Esophagus muscularis mucosa (tissue), 4 donors: ENCODE measurements at regions not wholly inside any gene's neighbourhood (a gene's known extent, or its start where the extent isn't known, plus 50 kb on each side); places are given as distances from the start of the nearest gene placed in this dataset.

Experiments
- DNase-seq: peaks from one replicate; pipeline ENCODE4 v3.0.0-alpha.2; 2017; ENCODE audit errors: extremely low spot score
- H3K27ac ChIP-seq, 4 donors: fragments of 200-600 bp; sonication (generic); replicated peaks in 1 of 4; 1 replicate in 3 of 4; 2 replicates in 1 of 4; pipeline ENCODE4 v1.5.1; 2016 to 2019; ENCODE audit warnings: mild to moderate bottlenecking in 1 of 4
- H3K27me3 ChIP-seq, 4 donors: fragments of 200-600 bp; sonication (generic); one replicate each; pipeline versions ENCODE4 v1.5.1 to v1.6.0; 2016 to 2019
- H3K36me3 ChIP-seq, 4 donors: fragments of 200-600 bp; sonication (generic); one replicate each; pipeline ENCODE4 v1.5.1; 2016 to 2019
- H3K4me1 ChIP-seq, 4 donors: fragments of 200-600 bp; sonication (generic); one replicate each; pipeline ENCODE4 v1.5.1; 2016 to 2019
- H3K4me3 ChIP-seq, 4 donors: fragments of 200-600 bp; sonication (generic); 1 replicate in 2 of 4; 2 replicates in 2 of 4; pipeline ENCODE4 v1.5.1; 2016 to 2019; ENCODE audit warnings: mild to moderate bottlenecking in 4 of 4, moderate library complexity in 1 of 4
- H3K9me3 ChIP-seq, 4 donors: fragments of 200-600 bp; sonication (generic); 1 replicate in 3 of 4; 2 replicates in 1 of 4; pipeline ENCODE4 v1.5.1; 2016 to 2019
- CTCF ChIP-seq, 3 experiments: fragments of 200-600 bp in 2 of 3; fragments of 450-650 bp in 1 of 3; sonication (generic) in 2 of 3; IDR thresholded peaks; one replicate each; pipeline ENCODE4 v1.5.1; 2017 to 2019; ENCODE audit warnings: antibody characterized with exemption in 3 of 3, mild to moderate bottlenecking in 2 of 3, moderate library complexity in 1 of 3
- EP300 ChIP-seq: sonication (generic); formaldehyde crosslinking; IDR thresholded peaks from one replicate; pipeline ENCODE4 v1.6.1; 2017; ENCODE audit warnings: antibody characterized with exemption
- POLR2A ChIP-seq: fragments of 450-650 bp; IDR thresholded peaks from one replicate; pipeline ENCODE4 v1.6.1; 2017; ENCODE audit warnings: antibody characterized with exemption, moderate library complexity, mild to moderate bottlenecking, low read depth
- POLR2AphosphoS5 ChIP-seq, 2 donors: sonication (generic); formaldehyde crosslinking; IDR thresholded peaks; one replicate each; pipeline ENCODE4 v1.6.1; 2017; ENCODE audit warnings: antibody characterized with exemption in 2 of 2
- WGBS: methylation state at CpG from one replicate; pipeline ENCODE4 v1.1.5; 2018; 5-methylcytosine and 5-hydroxymethylcytosine counted together
- intact Hi-C: fragments of 100-400 bp; cut with DNase I; formaldehyde crosslinking; loops from one replicate; pipeline ENCODE4 v1.15.1; 2023

GRCh38 chr17:79290726-79291125 lies 216.1 kb downstream of the ENGASE start:
- intact Hi-C loops, result no loop called here
- TF ChIP-seq POLR2A, result no peak
- no peak for TF ChIP-seq EP300
- TF ChIP-seq POLR2AphosphoS5 (IDR thresholded peaks at IDR 0.05), result no peak
- TF ChIP-seq CTCF (IDR thresholded peaks at IDR 0.05), result no peak

GRCh38 chr17:79288950-79289349 lies 214.3 kb downstream of the ENGASE start:
- peaks cover 0 to 61% (median 0%) of the 10 kb centered on the region in 4 donors for H3K27me3 ChIP-seq
- no peaks in the 10 kb centered on the region for H3K4me1 ChIP-seq
- no peaks in the 10 kb centered on the region for H3K36me3 ChIP-seq
- 78% methylated on average over 7 of the region's 9 CpGs for WGBS
- H3K9me3 ChIP-seq, result no peaks in the 10 kb centered on the region
- no peak overlapping the region for H3K27ac ChIP-seq
- no peak for TF ChIP-seq EP300
- TF ChIP-seq CTCF (IDR thresholded peaks at IDR 0.05), result no peak
- no peak for TF ChIP-seq POLR2AphosphoS5 (IDR thresholded peaks at IDR 0.05)
- TF ChIP-seq POLR2A, result no peak
- intact Hi-C loops, result no loop called here
- H3K4me3 ChIP-seq, result no peak overlapping the region
- no peak for DNase-seq

More at GRCh38 chr17:79290726-79291125, 216.1 kb downstream of the ENGASE start:
- DNase-seq, result no peak
- H3K9me3 ChIP-seq, result no peaks in the 10 kb centered on the region
- H3K27me3 ChIP-seq, result peaks cover 0 to 60% (median 0%) of the 10 kb centered on the region in 4 donors
- H3K4me1 ChIP-seq, result no peaks in the 10 kb centered on the region
- 72% methylated on average over 4 of the region's 4 CpGs for WGBS
- H3K27ac ChIP-seq, result no peak overlapping the region
- H3K4me3 ChIP-seq, result no peak overlapping the region
- no peaks in the 10 kb centered on the region for H3K36me3 ChIP-seq

- DNase-seq, result no peak
- Histone ChIP-seq H3K27ac (no peak overlapping the region), H3K9me3 (no peaks in the 10 kb centered on the region), H3K4me1 (no peaks in the 10 kb centered on the region), H3K36me3 (no peaks in the 10 kb centered on the region), H3K27me3 (peaks cover 0 to 63% (median 0%) of the 10 kb centered on the region in 4 donors), H3K4me3 (no peak overlapping the region)
- intact Hi-C loops, result no loop called here
- no peak for TF ChIP-seq POLR2AphosphoS5 (IDR thresholded peaks at IDR 0.05)
- WGBS, result 38% methylated on average over 9 of the region's 10 CpGs
These were observed 211.8 kb downstream of the ENGASE start for GRCh38 chr17:79286440-79286839.

GRCh38 chr17:79285973-79286372 lies 211.3 kb downstream of the ENGASE start:
- no peak overlapping the region for H3K27ac ChIP-seq
- intact Hi-C loops, result no loop called here
- no peaks in the 10 kb centered on the region for H3K9me3 ChIP-seq
- 74% methylated on average over 2 of the region's 5 CpGs for WGBS
- no peaks in the 10 kb centered on the region for H3K36me3 ChIP-seq
- H3K27me3 ChIP-seq, result peaks cover 0 to 63% (median 0%) of the 10 kb centered on the region in 4 donors
- H3K4me1 ChIP-seq, result no peaks in the 10 kb centered on the region
- no peak for DNase-seq
- no peak overlapping the region for H3K4me3 ChIP-seq
- TF ChIP-seq POLR2AphosphoS5 (IDR thresholded peaks at IDR 0.05) (no peak), POLR2A (no peak), EP300 (no peak), CTCF (IDR thresholded peaks at IDR 0.05) (no peak)

- Histone ChIP-seq H3K27me3 (peaks cover 0 to 60% (median 0%) of the 10 kb centered on the region in 4 donors), H3K27ac (no peak overlapping the region), H3K9me3 (no peaks in the 10 kb centered on the region), H3K4me3 (no peak overlapping the region), H3K4me1 (no peaks in the 10 kb centered on the region), H3K36me3 (no peaks in the 10 kb centered on the region)
- no peak for DNase-seq
- intact Hi-C loops, result no loop called here
- TF ChIP-seq CTCF (IDR thresholded peaks at IDR 0.05), result no peak
- TF ChIP-seq POLR2A, result no peak
- TF ChIP-seq EP300, result no peak
- TF ChIP-seq POLR2AphosphoS5 (IDR thresholded peaks at IDR 0.05), result no peak
- WGBS, result 61% methylated on average over 10 of the region's 10 CpGs
These were observed 207.7 kb downstream of the ENGASE start for GRCh38 chr17:79282294-79282693.
